HG02610 (cell line): ENCODE measurements at regions not wholly inside any gene's neighbourhood (a gene's known extent, or its start where the extent isn't known, plus 50 kb on each side); places are given as distances from the start of the nearest gene placed in this dataset.
"Not testable (repeated sequence)": the region's sequence is repeated elsewhere in the genome, so short reads cannot be mapped to it uniquely, and the experiment has no call there.

ENCODE experiments used
- ATAC-seq: cut with Tn5 transposase; IDR thresholded peaks from one replicate; pipeline ENCODE4 v1.9.1; 2021; ENCODE audit warnings: mild to moderate bottlenecking, moderate library complexity; ENCODE audit not compliant: unreplicated experiment

DNA sequence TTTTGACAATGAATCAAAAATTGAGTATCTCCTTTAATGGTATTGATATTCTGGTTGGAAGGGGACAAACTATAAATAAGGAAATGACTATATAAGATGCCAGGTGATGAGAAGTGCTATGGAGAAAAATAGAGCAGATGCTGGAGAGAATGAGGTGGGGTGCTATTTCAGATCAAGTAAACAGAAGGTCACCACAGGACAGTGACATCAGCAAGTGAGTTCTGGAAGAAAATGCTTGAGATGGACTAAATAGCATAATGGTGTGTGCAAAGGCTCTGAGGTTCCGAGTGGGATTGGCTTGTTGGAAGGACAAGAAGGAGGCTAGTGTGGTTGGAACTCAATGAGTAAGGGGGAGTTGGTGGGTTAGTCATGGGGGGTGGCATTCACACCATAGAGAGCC lies 157.5 kb upstream of the SGCD start:
- no peak for ATAC-seq

DNA sequence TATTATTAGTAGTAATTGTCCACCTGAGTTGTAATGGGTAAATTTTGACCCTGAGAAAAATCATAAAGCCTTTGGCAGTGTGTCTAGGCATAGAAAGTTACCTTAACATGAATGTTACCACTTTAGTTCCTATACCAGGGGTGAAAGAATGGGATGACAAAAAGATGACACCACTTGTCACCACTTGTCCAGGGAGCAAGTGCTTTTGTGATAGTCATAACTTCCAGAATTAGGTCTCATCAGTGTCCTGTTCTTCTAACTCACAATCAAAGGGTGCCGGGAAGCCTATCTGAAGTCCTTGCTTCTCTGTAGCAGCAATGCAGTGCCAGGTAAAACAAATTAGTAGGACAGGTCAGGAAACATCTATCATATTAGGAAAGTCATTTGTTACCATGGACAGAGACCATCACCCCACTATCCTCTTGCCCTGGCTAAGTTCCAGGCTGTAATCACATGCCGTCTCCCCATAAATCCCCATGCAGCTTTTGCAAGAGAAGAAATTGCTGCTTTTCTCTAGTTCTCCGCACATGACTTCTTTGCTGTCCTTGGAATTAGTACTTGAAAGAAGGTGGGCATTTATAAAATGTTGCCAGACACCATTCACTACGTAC lies 156.5 kb upstream of the SGCD start:
- no peak for ATAC-seq

GRCh38 chr5:156174225-156174624 lies 152.7 kb upstream of the SGCD start:
- no peak for ATAC-seq

DNA sequence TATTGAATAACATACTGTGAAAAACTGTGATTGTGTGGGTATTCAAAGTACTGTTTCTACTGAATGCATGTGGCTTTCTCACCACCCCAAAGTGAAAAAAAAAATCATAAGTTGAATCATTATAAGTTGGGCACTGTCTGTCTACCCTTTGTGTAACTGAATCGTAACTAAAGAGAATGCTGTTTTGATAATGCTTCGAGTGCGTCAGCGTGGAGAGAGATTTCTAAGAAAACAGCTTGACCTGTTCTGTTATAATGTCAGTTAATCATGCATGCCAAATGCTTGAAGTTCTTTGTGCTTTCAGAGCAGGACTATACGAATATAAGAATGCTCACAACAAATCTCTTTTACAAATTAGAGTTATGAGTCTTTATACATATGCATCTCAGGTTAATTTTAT lies 148.8 kb upstream of the SGCD start:
- no peak for ATAC-seq

GRCh38 chr5:156181656-156182055 lies 145.3 kb upstream of the SGCD start:
- ATAC-seq = no peak

DNA sequence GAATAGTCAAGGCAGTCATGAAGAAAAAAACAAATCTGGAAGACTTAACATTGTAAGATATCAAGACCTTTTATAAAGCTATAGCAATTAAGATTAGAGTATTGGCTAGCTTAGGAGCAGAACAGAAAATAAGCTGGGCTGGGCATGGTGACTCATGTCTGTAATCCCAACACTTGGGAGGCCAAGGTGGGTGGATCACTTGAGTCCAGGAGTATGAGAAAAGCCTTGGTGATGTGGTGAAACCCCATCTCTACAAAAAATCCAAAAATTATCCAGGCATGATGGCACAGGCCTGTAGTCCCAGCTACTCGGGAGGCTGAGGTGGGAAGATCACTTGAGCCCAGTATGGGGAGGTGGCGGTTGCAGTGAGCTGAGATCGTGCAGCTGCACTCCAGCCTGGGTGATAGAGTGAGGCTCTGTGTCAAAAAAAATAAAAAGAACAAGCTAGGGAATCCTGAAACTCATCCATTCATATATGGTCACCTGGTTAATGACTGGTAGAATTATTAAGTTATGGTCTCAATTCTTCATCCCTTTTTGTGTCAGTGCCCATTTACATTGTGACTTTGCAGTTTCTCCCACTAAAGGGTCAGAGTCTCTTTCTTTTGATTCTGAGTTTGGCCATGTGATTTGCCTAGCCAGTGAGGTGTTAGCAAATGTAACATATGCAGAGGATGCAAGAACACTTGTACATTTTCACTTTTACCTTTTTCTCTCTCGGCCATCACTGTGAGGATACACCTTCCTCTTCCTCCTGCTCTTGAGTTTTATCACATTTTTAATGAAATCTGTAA lies 144.6 kb upstream of the SGCD start:
- ATAC-seq = no peak

- ATAC-seq = no peak
These were observed 140.2 kb upstream of the SGCD start for GRCh38 chr5:156186760-156187159.

DNA sequence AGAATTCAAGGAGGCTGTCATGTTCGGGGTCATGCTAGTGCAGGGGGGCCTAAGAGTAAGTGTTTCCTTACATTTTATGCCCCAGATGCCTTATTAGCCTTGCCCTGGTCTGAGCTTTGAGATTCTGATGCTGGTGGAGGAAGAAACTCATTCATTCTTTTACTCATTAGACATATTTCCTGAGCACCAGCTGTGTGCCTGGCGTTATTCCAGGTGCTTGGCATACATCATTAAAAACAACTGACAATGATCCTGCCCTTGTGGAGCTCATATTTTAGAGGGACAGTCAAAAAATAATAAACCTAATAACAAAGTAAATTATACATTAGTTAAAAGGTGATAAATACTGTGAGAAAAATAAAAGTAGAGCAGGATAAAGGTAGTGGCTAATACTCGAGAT lies 138.9 kb upstream of the SGCD start:
- ATAC-seq = no peak

DNA sequence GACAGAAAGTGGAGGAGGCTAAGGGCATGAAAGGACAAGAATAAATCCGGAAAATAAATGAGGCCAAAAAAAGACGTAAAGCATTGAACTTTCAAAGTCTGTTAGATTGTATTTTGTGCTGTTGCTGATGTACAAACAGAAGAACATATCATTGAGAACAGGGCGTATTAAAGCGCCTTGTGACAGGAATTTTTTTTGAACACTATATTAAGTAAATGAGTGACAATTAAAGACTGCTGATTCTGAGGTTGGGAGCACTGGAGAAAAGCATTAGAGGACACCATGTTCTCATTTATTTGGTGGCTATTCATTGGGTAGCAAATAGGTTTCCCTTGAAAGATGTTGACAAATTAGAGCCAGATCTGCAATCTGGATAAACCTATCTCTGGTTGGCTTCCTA lies 137.3 kb upstream of the SGCD start:
- ATAC-seq = no peak

- no peak for ATAC-seq
These were observed 135.4 kb upstream of the SGCD start for GRCh38 chr5:156191547-156191946.

DNA sequence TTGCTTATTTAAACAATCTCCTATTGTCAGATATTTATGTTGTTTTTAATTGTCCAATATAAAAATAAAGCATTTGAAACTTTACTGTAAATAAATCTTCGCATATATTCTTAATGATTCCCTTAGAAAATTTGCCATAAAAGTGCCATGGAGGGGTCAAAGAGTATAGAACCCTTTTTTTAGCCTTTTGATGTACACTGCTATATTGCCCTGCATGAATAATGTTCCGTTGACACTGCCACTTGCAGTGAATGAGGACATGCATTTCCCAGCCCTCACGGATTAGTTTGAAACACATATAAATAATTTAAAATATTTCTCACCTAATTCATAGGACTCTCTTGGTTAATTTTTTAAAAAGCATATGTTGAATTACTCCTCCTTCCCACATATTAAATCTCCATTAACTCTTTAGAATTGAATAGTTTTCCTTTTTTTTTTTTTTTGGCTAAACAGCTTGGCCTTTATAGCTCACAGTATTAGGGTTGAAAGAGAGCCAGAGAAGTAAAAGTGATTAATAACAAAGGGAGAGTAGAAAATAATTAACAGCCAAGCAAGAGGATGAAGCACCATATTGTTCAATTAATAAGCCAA lies 129.8 kb upstream of the SGCD start:
- no peak for ATAC-seq

- ATAC-seq = no peak
These were observed 127.9 kb upstream of the SGCD start for GRCh38 chr5:156199045-156199444.

DNA sequence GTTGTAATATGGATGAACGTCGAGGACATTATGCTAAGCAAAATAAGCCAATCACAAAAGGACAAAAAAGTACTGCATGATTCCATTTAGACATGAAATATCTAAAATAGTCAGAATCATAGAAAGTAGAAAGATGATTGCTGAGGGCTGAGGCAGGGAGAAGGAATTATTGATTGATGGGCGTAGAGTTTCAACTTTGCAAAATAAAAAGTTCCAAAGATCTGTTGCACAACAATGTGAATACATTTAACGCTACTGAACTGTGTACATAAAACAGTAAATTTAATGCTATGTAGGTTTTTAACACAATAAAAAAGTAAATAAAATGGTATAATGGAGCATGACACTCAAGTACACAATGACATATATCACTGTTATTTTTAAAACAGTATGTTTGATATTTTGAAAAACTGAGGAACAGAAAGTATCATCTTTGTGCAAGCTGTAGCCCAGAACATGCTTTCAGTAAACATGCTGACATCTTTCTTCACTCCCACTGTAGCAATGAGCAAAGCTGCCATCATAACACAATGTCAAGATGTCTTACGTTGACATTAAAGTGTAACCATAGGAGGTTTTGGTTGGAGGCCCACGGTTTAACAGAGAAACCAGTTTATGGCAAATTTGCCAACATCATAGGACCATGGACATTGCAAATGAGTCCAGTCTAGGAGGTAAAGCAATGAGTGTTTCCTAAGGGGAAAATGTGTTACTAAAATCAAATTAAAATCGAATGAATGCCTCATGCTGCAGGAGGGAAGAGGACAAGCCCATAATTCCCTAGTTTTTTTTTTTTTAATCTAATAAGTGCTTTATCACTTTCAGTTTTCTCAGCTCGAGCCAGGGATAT lies 125.8 kb upstream of the SGCD start:
- no peak for ATAC-seq

DNA sequence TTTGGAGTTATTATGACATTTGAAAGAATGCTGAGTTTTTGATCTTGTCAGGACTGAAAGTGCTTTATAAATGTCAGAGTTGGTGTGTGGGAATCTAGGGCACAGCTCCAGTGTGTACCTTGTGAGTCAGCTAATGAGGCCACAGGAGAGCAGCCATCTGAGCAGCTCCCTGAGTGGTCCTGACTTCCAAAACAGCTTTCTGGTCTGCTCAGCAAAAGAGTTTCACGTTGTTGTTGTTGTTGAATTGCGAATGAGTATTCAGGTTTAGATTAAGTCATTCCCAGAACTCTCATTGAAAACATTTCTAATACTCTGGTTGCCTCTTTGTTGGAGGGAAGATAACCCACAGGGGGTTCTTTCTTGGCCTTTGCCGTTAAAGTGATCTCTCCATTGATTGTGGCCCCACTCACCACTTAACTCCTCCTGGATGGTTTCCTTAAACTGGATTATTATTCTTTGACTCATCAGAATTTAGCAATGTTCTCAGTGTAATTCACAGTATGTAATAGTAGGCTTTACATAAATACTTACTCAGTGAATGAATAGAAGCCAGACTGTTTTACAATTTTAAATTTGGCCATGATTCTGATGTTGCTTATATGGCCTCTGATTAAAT lies 125.1 kb upstream of the SGCD start:
- no peak for ATAC-seq

DNA sequence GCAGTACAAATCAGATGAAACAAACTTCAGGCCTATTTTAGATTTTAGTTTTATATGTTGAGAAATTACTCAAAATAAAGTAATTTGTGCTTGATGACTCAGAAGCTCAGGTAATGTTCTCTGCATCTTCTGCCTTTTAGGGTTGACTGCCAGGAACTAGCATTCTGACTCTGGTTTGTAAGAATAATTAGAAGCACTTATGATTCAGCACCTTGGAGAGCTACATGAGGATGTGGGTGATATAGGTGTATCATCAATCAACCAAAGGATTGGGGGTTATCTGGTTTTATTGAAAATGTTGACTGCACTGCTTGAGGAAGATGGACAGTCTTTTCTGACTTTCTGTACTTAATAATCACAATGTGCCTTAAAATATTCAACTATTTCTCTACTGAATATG lies 118.7 kb upstream of the SGCD start:
- ATAC-seq = no peak

- no peak for ATAC-seq
These were observed 108.4 kb upstream of the SGCD start for GRCh38 chr5:156218367-156219158.

- ATAC-seq = no peak
These were observed 107.4 kb upstream of the SGCD start for GRCh38 chr5:156219483-156220005.

GRCh38 chr5:156221816-156222215 lies 105.1 kb upstream of the SGCD start:
- no peak for ATAC-seq

DNA sequence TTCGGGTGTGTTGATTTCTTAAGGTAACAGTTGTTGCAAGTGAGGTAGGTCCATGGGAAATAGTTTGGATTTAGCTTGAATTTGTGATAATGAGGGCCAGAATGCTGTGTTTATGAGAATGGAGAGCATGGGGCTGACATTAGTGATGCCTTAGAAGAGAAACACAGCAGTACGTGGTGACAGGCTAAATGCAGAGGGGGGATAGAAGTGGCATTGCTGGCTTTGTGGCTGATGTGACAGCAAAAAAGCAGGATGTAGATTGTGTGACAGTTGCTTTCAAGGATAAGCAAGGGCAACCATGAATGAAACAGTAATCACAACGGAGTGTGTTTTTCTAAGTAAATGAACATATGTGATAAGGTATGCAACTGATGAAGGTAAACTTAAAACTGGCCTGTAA lies 103.4 kb upstream of the SGCD start:
- no peak for ATAC-seq

DNA sequence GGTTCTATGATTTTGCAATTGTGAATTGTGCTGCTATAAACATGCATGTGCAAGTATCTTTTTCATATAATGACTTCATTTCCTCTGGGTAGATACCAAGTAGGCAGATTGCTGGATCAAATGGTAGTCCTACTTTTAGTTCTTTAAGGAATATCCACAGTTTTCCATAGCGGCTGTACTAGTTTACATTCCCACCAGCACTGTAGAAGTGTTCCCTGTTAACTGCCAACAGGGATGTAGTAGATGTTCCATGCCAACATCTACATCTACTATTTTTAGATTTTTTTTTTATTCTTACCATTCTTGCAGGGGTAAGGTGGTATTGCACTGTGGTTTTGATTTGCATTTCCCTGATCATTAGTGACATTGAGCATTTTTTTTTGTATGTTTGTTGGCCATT lies 100.5 kb upstream of the SGCD start:
- not testable (repeated sequence) for ATAC-seq
